CD4-positive, alpha-beta T cell treated with Interleukin-1 beta for 1 hour (primary cell): ENCODE measurements at regions not wholly inside any gene's neighbourhood (a gene's known extent, or its start where the extent isn't known, plus 50 kb on each side); places are given as distances from the start of the nearest gene placed in this dataset.
"Not testable (repeated sequence)": the region's sequence is repeated elsewhere in the genome, so short reads cannot be mapped to it uniquely, and the experiment has no call there.

ENCODE experiments used
- DNase-seq, 2 donors: peaks; one replicate each; pipeline ENCODE4 v3.0.0-alpha.2; 2020 to 2022

GRCh38 chr13:81080911-81081454, 740.1 kb upstream of the SPRY2 start:
- DNase-seq = no peak

GRCh38 chr13:81078048-81078447, 737.1 kb upstream of the SPRY2 start:
- no peak for DNase-seq

DNA sequence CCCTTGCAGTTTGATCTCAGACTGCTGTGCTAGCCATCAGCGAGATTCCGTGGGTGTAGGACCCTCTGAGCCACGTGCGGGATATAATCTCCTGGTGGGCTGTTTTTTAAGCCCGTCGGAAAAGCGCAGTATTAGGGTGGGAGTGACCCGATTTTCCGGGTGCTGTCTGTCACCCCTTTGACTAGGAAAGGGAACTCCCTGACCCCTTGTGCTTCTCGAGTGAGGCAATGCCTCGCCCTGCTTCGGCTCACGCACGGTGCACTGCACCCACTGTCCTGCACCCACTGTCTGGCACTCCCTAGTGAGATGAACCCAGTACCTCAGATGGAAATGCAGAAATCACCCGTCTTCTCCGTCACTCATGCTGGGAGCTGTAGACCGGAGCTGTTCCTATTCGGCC, 728.9 kb upstream of the SPRY2 start:
- not testable (repeated sequence) for DNase-seq

DNA sequence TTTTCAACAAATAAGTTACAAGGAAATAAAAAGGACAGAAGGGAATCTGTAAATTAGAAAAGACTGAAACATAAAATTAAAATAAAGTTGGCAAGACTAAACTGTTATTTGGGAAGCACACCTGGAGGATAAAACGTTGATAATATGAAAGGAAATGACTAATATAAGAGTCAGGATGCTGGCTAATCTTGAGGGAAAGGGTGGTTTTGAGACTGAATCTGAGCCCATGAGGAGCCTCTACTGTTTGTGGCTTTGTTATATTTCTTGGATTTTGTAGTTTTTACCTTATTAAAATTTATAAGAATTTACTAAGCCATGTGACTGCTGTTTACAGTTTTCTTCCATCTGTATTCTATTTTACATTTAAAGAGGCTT, 718.0 kb upstream of the SPRY2 start:
- no peak for DNase-seq

GRCh38 chr13:81058211-81058915, 717.4 kb upstream of the SPRY2 start:
- DNase-seq = no peak

- no peak for DNase-seq
These were observed 710.9 kb upstream of the SPRY2 start for GRCh38 chr13:81051873-81052272.

DNA sequence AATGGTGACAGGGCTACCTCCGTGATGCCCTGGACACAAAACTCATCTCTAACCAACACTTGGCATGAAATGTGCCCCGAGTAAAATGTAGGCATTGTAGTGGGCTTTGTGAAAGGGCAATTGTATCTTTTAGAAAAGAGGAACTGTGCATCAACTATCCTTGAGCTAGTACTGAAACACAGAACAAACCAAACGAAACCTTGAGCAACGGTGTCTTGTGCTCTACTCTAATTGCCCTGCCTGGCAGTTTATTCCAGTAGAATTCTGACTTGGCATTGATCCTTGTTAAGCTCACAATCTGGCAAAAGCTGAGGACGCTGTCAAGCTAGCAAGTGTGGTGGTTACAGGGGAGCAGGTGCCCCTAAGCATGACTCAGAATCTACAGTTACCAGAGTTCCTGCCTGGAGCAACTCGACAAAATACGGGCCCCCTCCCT, 707.1 kb upstream of the SPRY2 start:
- no peak for DNase-seq

GRCh38 chr13:81041761-81042160, 700.8 kb upstream of the SPRY2 start:
- DNase-seq = no peak

GRCh38 chr13:81031996-81032395, 691.1 kb upstream of the SPRY2 start:
- no peak for DNase-seq

DNA sequence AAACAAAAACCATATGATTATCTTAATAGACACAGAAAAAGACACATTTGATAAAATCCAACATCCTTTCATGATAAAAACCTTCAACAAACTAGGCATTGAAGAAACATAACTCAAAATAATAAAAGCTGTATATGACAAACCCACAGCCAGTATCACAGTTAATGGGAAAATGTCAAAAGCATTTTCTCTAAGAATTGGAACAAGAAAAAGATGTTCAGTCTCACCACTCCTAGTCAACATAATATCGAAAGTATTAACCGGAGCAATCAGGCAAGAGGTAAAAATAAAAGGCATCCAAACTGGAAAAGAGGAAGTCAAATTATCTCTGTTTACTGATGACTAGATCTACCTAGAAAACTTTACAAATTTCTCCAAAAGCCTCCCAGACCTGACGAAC, 684.2 kb upstream of the SPRY2 start:
- no peak for DNase-seq

GRCh38 chr13:81021284-81021840, 680.4 kb upstream of the SPRY2 start:
- DNase-seq = no peak

- DNase-seq = no peak
These were observed 679.1 kb upstream of the SPRY2 start for GRCh38 chr13:81020010-81020409.

- no peak for DNase-seq
These were observed 678.0 kb upstream of the SPRY2 start for GRCh38 chr13:81018936-81019335.

- DNase-seq = peak in 1 of 2 donors; percentile 1
These were observed 676.7 kb upstream of the SPRY2 start for GRCh38 chr13:81017513-81018152.

DNA sequence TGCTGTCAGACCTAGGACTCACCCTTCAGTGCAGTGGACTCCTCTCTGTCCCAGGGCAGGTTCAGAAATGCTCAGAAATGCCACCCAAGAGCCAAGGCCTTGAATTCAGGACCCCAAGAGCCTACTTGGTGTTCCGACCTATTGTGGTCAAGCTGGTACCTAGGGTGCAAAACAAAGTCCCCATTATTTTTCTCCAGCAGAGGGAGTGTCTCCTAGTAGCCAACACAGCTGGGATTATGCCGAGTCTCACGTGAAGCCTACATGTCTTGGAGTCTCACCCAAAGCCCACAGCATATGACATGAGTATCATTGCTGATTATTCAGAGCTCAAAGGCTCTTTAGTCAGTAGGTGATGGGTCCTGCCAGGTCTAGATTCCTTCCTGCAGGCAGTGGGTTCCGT, 671.1 kb upstream of the SPRY2 start:
- no peak for DNase-seq

DNA sequence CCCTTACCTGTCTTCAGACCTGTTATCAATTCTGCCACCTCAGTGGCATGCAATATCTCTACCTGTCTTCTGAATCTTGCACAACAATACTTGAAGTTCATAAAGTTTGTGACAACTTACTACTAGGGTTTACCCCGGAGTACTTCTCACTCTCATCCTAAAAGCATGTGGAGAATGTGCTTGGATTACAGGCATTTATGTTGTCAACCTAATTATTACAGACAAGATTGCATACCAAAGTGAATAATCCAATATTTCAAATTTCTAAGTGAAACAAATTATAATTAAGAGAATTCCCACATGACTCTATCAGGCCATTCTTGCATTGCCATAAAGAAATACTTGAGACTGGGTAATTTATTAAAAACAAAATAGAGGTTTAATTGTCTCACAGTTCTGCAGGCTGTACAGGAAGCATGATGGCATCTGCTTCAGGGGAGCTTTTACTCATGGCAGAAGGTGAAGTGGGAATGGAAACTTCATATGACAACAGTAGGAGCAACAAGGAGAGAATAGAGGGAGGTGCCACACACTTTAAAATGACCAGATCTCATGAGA, 661.0 kb upstream of the SPRY2 start:
- DNase-seq = no peak

DNA sequence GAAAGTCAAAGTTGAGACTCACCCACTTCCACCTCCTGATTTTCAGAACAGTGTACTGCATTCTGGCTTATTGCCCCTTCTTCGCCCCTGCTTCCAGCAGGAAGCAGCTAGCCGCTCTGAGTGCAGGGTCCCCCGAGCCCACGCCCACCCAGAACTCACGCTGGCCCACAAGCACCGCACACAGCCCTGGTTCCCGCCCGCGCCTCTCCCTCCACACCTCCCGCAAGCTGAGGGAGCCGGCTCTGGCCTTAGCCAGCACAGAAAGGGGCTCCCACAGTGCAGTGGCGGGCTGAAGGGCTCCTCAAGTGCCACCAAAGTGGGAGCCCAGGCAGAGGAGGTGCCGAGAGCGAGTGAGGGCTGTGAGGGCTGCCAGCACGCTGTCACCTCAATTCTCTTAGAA, 657.7 kb upstream of the SPRY2 start:
- DNase-seq = not testable (repeated sequence)

DNA sequence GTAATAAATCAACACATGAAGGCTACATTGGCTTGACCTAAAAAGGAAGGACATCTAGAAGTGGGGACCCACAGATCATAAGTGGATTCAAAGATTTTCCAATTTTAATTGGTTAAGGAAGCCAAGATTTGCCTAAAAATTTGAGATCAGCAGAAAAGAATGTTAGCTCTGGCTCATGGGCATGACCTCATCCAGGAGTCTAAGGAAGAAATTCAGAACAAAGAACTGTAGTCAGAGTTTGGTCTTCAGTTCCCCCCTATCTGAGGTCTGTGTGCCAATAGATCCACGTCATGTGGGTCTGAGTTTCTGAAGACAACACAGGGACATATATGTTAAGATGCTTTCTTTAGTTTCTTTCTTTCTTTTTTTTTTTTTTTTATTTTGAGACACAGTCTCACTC, 648.8 kb upstream of the SPRY2 start:
- DNase-seq = no peak

- DNase-seq = no peak
These were observed 648.3 kb upstream of the SPRY2 start for GRCh38 chr13:80989241-80989640.

GRCh38 chr13:80988391-80989151, 647.6 kb upstream of the SPRY2 start:
- DNase-seq = no peak

GRCh38 chr13:80979035-80979641, 638.2 kb upstream of the SPRY2 start:
- DNase-seq = peak; percentile 22 to 27

- no peak for DNase-seq
These were observed 636.2 kb upstream of the SPRY2 start for GRCh38 chr13:80977168-80977567.

GRCh38 chr13:80975903-80976302, 635.0 kb upstream of the SPRY2 start:
- no peak for DNase-seq
